DMS114 treated with DMSO at 0.1 percent for 48 hours (cell line): ENCODE measurements at regions not wholly inside any gene's neighbourhood (a gene's known extent, or its start where the extent isn't known, plus 50 kb on each side); places are given as distances from the start of the nearest gene placed in this dataset.

Source experiments
- DNase-seq: peaks from one replicate; lab custom pipeline; 2025; ENCODE audit not compliant: unreplicated experiment; lab: John Stamatoyannopoulos, UW

DNA sequence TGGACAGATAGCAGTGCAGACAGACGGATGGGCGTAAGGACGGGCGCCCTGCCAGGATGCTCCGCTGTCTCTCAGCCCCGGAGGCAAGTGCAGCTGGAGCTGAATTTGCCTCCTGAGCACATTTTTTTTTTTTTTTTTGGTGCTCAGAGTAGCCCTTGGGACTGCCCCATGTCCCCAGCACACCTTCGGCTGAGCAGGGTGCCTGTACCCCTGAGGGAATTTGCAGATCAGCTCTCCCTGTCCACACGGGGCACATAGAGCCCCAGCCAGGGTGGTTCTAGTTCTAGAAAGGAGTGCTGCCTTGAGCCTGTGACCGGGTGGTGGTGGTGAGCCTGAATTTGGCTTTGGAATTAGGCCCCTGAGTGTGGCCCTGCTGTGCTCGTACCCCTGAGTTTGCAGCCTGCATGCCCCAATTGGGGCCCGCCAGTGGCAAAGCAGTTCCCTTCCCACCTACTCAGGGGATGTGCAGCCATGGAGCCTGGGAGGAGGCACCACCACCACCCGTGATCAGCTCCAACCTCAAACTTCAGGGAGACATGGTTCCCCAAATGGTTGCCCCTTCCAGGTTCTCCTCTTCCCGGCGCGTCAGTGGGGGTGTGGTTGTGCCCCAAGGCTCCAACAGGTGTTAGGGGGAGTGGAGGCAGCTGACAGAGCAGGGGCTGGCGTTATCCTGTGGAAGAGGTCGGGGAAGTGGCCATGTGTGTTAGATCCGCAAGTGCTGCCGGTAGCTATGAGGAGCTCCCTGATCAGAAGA is 1232.7 kb downstream of the BRD1 start:
- DNase-seq: no peak

GRCh38 chr22:48594016-48594756 is 1233.5 kb downstream of the BRD1 start:
- DNase-seq: no peak

DNA sequence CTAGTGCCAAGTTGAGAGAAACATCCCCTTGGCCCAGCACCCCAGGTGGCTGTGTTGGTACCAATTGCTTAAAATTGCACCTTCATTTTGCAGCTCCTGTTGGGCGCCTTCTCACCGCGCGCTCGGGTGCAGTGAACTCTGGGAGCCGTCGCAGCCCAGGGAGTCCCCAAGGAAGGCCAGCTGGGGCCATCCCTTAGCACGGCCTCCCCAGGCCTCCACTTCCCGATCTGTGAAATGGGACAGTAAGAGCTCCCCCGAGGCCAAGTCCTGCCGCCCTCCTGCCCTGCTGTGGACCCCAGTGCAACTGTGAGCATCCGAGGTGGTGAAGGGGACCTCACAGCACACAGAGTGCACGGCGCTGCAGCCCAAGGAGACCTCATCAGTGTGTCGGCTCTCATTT is 1234.1 kb downstream of the BRD1 start:
- DNase-seq: no peak

DNA sequence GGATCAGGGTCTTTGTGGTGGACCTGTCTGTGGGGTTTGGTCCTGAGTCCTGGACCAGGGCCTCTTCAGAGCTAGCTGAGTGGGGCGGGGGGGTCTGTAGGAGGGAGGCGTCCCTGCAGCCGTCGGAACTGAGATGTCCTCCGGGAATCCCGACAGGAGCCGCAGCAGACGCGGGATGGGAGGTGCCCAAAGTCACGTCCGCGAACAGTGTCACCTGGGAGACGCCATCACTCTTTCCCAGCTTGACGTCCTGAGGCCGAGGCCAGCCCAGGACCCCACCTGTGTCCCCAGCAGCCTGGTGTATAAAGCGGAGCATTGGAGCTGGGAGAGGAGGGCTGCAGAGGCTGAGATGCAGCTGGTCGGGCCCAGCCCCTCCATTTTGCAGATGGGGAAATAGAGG is 1234.7 kb downstream of the BRD1 start:
- DNase-seq: no peak

- no peak for DNase-seq
Measured at GRCh38 chr22:48592488-48592887, 1235.2 kb downstream of the BRD1 start.

- DNase-seq: no peak
Measured at GRCh38 chr22:48592066-48592345, 1235.7 kb downstream of the BRD1 start.

DNA sequence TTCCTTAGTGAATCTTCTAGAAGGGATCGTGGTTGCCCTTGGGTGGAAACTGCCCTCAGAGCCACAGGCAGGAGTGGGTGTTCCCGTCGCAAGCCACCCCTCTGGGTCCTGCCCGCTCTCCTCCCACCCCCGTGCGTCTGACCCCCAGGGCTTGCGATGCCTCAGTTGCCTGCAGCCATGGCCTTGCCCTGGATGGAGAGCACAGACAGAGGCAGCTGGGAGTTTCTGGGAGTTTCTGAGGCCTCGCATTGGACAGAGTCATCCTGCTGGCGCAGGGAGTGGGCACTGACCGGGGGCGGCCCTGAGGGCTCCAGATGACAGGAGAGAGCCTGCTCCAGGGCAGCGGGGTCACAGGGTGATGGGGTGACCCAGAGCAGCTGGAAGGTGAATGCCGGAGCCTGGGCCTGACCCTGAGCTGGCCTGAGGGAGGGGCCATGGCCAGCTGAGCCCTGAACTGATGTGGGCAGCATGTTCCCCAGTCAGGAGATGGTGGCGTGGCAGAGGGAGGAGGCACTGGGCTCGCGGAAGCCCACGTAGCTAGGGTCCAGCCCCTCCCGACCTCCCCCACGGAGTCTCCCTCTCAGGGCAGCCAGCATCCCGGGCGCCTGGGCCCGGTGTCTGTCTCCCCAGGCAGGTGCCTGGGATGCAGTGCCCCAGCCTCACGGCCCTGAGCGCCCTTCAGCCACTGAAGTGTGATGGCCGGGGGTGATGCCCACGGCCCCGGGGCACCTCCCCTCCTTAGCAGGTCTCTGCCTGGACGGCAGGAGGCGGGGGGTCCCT is 1236.2 kb downstream of the BRD1 start:
- DNase-seq: no peak

DNA sequence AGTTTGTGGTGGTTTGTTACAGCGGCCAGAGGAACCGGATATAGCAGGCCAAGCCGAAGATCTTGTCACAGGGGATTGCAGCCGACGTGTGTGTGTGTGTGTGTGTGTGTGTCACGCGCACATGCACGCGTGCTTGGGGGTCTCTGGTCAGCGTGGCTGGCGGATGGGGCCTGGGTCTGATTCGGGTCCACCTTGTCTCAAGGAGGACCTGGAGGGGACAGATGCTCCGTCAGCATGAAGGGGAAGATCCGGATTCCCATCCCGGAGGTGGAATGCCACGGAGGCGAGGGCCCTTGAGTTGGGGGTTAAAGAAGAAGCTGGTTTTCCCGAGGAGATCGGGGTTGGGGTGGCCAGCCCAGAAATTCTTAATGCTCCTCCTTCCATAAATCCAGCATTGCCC is 1237.8 kb downstream of the BRD1 start:
- no peak for DNase-seq

GRCh38 chr22:48588878-48589450 is 1238.7 kb downstream of the BRD1 start:
- DNase-seq: no peak

DNA sequence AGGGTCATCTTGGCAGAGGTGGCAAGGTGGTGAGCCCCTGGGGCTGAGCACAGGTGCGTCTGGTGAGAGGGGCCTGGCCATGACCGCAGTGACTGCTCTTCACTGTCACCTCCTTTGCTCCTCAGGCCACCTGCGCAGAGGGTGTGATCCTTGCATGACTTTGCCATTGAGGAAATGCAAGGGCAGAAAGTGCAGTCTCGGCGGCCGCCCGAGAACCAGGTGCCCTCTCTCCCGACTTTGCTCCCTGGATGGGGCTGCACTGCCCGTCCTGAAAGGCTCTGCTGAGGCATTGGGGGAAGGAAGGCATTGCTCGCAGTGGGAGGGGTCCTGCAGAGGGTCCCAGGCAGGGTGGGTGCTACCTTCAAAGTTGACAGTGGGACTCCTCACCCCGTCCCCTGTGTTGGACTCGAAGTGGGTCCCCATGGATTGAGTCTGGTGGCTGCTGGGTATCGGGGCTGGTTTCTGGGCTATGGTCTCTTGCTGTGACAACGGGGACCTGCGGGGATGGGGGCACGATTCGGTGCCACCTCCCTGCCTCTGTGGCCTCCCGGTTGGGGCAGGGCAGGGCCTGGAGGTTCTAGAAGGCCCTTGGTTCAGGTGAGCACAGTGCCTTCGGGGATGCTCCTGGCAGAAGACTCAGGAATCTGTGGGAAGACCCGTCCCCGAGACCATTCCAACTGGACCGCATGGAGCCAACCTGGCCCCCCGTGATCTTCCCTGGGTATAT is 1239.4 kb downstream of the BRD1 start:
- no peak for DNase-seq

GRCh38 chr22:48587236-48587865 is 1240.3 kb downstream of the BRD1 start:
- no peak for DNase-seq

DNA sequence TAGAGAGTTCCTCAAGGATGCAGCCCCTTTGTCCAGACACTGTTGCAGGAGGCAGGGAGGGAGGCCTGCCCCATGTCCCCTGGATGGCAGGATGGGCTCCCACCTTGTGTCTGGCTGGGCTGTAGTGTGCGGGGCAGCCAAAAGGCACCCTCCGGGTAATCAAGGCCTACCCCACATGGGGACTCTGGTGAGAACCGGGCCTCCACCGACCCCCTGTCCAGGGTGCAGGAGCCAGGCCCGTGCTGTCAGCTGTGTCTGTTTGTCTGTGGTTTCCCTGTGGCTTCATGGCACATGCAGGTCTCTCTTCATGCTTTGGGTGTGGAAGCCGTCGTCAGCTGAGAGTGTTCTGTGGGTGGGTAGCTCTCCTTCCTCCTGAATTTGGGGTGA is 1240.9 kb downstream of the BRD1 start:
- no peak for DNase-seq

- DNase-seq: no peak
Measured at GRCh38 chr22:48585916-48586798, 1241.5 kb downstream of the BRD1 start.

- DNase-seq: no peak
Measured at GRCh38 chr22:48584170-48584569, 1243.5 kb downstream of the BRD1 start.

DNA sequence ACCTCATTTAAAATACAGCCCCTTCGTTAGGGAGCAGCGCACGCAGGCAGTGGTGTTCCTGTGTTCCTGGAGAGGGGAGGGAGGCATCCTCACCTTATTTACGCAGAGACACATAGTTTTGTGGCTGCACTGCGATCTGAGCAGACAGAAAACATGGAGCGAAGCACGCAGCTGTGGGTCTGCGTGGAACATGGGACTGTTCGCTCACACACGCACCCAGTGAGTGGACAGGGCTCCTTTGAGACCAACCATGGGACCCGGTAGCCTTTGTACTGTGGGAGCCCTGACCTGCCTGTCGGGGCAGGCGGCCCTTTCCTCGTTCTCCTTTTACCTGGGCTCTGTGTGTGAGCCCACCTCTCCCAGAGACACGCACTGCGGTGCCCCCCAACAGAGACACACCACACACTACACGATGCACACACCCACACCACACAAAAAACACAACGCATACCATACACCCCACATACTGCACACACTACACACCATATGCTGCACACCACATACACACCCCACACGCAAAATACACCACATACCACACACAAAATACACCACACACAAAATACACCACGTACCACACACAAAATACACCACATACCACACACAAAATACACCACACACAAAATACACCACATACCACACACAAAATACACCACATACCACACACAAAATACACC is 1245.7 kb downstream of the BRD1 start:
- no peak for DNase-seq

DNA sequence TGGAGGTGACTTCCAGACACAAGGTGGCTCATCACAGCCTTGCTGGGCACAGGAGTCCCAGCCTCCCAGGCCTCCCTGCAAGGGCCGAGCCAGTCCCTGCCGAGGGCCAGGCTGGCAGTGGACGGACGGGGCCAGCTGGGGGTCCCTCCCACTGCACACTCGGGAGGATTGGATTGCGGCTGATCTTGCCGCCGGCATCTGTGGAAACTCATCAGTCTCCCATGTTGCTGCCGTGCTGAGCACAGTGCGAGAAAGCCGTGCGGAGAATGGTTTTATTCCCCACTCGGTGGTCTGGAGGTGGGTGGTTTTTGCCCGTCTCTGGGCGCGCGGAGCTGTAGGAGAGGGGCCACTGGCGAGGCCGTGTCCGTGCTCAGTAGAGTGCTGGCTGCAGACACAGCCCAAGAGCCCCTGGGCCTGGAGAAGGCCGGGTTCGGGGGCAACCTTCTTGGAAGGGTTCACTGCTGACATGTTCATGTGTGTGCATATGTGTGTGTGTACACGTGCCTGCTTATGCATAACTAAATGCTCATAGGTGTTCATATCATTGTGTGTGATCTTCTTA is 1246.4 kb downstream of the BRD1 start:
- no peak for DNase-seq

DNA sequence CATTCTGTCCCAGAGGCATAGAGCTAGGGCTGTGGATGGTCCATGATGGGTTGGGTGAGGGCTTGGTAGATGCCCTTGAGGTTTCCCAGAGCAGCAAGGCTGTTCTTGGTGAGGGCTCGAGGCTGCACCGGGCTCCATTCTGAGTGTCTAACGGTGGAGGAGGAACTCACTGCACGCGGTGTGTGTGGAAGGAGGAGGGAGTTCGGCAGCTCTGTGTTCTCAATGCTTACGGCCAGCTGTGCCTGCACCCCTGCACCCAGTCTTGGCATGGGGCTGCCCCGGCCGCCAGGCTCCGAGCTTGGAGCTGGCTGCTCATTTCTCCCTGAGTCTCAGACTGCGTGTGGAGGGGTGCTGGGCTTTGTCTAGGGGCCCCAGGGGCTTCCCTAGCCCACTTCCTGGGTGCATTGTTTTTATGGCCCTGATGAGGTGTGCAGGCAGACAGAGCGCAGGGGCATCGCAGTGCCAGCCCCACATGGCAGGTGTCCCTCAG is 1247.1 kb downstream of the BRD1 start:
- DNase-seq: no peak

GRCh38 chr22:48579928-48580309 is 1247.8 kb downstream of the BRD1 start:
- DNase-seq: no peak
